NCI-H2107 (cell line): ENCODE measurements at regions not wholly inside any gene's neighbourhood (a gene's known extent, or its start where the extent isn't known, plus 50 kb on each side); places are given as distances from the start of the nearest gene placed in this dataset.

ENCODE experiments used
- DNase-seq: peaks from one replicate; lab custom pipeline; 2025; lab: John Stamatoyannopoulos, UW

GRCh38 chr11:133720951-133721350 lies 124.4 kb downstream of the SPATA19 start:
- no peak for DNase-seq

GRCh38 chr11:133719532-133720235 lies 125.6 kb downstream of the SPATA19 start:
- no peak for DNase-seq

GRCh38 chr11:133718831-133719230 lies 126.5 kb downstream of the SPATA19 start:
- no peak for DNase-seq

GRCh38 chr11:133718238-133718637 lies 127.1 kb downstream of the SPATA19 start:
- DNase-seq, result no peak

- no peak for DNase-seq
Observed at GRCh38 chr11:133716602-133717001, 128.7 kb downstream of the SPATA19 start.

GRCh38 chr11:133715602-133716001 lies 129.7 kb downstream of the SPATA19 start:
- no peak for DNase-seq

GRCh38 chr11:133714471-133715375 lies 130.6 kb downstream of the SPATA19 start:
- DNase-seq, result no peak

GRCh38 chr11:133713844-133714243 lies 131.5 kb downstream of the SPATA19 start:
- DNase-seq, result no peak

GRCh38 chr11:133713406-133713805 lies 131.9 kb downstream of the SPATA19 start:
- DNase-seq, result no peak

GRCh38 chr11:133712051-133712560 lies 133.2 kb downstream of the SPATA19 start:
- no peak for DNase-seq

GRCh38 chr11:133711545-133711944 lies 133.8 kb downstream of the SPATA19 start:
- no peak for DNase-seq

- DNase-seq, result no peak
Observed at GRCh38 chr11:133710681-133711240, 134.6 kb downstream of the SPATA19 start.

- no peak for DNase-seq
Observed at GRCh38 chr11:133710241-133710640, 135.1 kb downstream of the SPATA19 start.

- no peak for DNase-seq
Observed at GRCh38 chr11:133708547-133709051, 136.7 kb downstream of the SPATA19 start.

GRCh38 chr11:133706925-133707794 lies 138.2 kb downstream of the SPATA19 start:
- no peak for DNase-seq

GRCh38 chr11:133705873-133706272 lies 139.4 kb downstream of the SPATA19 start:
- DNase-seq, result no peak

- no peak for DNase-seq
Observed at GRCh38 chr11:133705074-133705648, 140.2 kb downstream of the SPATA19 start.

- no peak for DNase-seq
Observed at GRCh38 chr11:133699071-133699470, 146.2 kb downstream of the SPATA19 start.

GRCh38 chr11:133698654-133699053 lies 146.7 kb downstream of the SPATA19 start:
- no peak for DNase-seq

GRCh38 chr11:133697603-133698180 lies 147.6 kb downstream of the SPATA19 start:
- no peak for DNase-seq

- DNase-seq, result no peak
Observed at GRCh38 chr11:133697161-133697560, 148.2 kb downstream of the SPATA19 start.
